Stimulated activated naive CD8-positive, alpha-beta T cell treated with anti-CD3 and anti-CD28 coated beads, Interleukin-15, Interleukin-2, amounts not matched to agents 100 ng/mL and 50 ng/mL, for 24 hours (primary cell): ENCODE measurements at regions not wholly inside any gene's neighbourhood (a gene's known extent, or its start where the extent isn't known, plus 50 kb on each side); places are given as distances from the start of the nearest gene placed in this dataset.

Experiments
- H3K27ac Mint-ChIP-seq: one replicate; pipeline ENCODE4 v1.8.0; 2021; ENCODE audit warnings: mild to moderate bottlenecking, mixed read lengths
- H3K27me3 Mint-ChIP-seq: one replicate; pipeline ENCODE4 v1.8.0; 2021; ENCODE audit warnings: mixed read lengths
- H3K36me3 Mint-ChIP-seq: one replicate; pipeline ENCODE4 v1.8.0; 2021; ENCODE audit warnings: low read depth, mixed read lengths
- H3K4me1 Mint-ChIP-seq: one replicate; pipeline ENCODE4 v1.8.0; 2021; ENCODE audit warnings: low read depth, mixed read lengths
- H3K4me3 Mint-ChIP-seq: one replicate; pipeline ENCODE4 v1.8.0; 2021; ENCODE audit warnings: mild to moderate bottlenecking, mixed read lengths
- H3K9me3 Mint-ChIP-seq: one replicate; pipeline ENCODE4 v1.8.0; 2021; ENCODE audit warnings: mixed read lengths

GRCh38 chrX:4936315-4936714 is 1222.9 kb upstream of the PRKX start:
- H3K4me3 Mint-ChIP-seq: no peak overlapping the region
- H3K4me1 Mint-ChIP-seq: peaks cover 4% of the 10 kb centered on the region
- H3K27ac Mint-ChIP-seq: no peak overlapping the region
- no peaks in the 10 kb centered on the region for H3K27me3 Mint-ChIP-seq
- no peaks in the 10 kb centered on the region for H3K9me3 Mint-ChIP-seq
- H3K36me3 Mint-ChIP-seq: no peaks in the 10 kb centered on the region

DNA sequence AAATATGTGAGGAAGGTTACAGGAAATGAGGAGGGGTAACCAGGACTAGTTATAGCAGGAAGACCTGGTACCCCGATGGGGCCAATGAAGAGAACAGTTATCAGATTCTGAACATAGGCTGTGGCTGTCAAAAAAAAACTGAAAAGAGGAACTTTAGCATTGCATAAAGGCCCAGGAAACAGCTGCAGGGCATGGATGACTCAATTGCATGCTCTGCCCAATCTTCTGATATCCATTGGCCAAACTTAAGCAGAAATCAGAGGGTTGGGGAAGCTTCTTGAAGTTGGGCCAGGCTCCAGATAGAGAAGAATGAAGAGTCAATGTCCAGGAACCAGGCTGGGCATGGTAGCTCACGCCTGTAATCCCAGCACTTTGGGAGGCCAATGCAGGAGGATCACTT is 1222.4 kb upstream of the PRKX start:
- H3K27me3 Mint-ChIP-seq: no peaks in the 10 kb centered on the region
- peaks cover 4% of the 10 kb centered on the region for H3K4me1 Mint-ChIP-seq
- H3K9me3 Mint-ChIP-seq: no peaks in the 10 kb centered on the region
- peak overlapping the region; percentile 30 for H3K27ac Mint-ChIP-seq
- H3K36me3 Mint-ChIP-seq: no peaks in the 10 kb centered on the region
- H3K4me3 Mint-ChIP-seq: peak overlapping the region; percentile 36

GRCh38 chrX:4935401-4935800 is 1222.0 kb upstream of the PRKX start:
- Mint-ChIP-seq H3K4me3 (peak overlapping the region; percentile 36), H3K27me3 (no peaks in the 10 kb centered on the region), H3K36me3 (no peaks in the 10 kb centered on the region), H3K27ac (peak overlapping the region; percentile 30), H3K4me1 (peaks cover 4% of the 10 kb centered on the region), H3K9me3 (no peaks in the 10 kb centered on the region)

DNA sequence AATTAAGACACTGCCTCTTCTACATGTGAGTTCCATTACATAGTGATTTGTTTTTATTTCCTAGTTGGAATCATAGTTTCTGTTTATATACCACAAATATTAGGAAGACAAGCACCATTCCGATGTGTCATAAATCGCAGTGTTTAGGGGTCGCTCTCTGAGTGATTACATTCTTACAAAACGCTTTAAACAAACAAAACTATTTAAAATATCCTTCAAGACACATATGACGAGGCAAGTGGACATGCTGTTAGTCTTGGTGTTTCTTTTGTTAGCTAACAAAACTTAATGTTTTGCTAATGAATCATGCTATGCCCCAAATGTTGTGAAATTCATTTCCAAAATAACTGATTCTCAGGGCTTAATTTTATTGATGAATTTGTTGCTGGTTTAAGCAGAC is 1219.3 kb upstream of the PRKX start:
- Mint-ChIP-seq H3K27me3 (no peaks in the 10 kb centered on the region), H3K4me1 (peaks cover 4% of the 10 kb centered on the region), H3K4me3 (no peak overlapping the region)

DNA sequence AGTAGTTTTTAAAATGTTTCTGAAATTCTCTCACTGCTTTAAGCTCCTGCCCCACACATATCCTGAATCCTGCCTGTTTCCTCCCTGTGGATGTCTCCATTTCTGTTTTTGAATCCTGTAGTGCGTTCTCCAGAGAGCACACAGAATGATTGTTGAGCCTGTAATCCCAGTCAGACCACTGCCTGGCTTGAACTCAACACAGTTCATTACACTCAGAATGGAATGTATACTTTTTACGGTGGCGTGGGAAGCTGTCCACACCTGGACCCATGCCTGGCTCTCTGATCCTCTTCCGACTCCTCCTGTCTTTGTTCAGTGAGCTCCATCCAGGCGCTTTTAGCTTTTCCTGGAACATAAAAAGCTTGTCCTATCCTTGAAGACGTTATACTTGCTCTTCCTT is 1217.0 kb upstream of the PRKX start:
- Mint-ChIP-seq H3K27ac (no peak overlapping the region), H3K4me3 (no peak overlapping the region)

More for the DNA sequence above, 1219.3 kb upstream of the PRKX start:
- H3K36me3 Mint-ChIP-seq: no peaks in the 10 kb centered on the region
- no peaks in the 10 kb centered on the region for H3K9me3 Mint-ChIP-seq
- no peak overlapping the region for H3K27ac Mint-ChIP-seq

GRCh38 chrX:4925911-4926310 is 1212.5 kb upstream of the PRKX start:
- Mint-ChIP-seq H3K27me3 (no peaks in the 10 kb centered on the region), H3K4me1 (no peaks in the 10 kb centered on the region), H3K9me3 (peaks cover under 1% of the 10 kb centered on the region), H3K27ac (no peak overlapping the region), H3K36me3 (no peaks in the 10 kb centered on the region), H3K4me3 (no peak overlapping the region)

More for the DNA sequence above, 1217.0 kb upstream of the PRKX start:
- Mint-ChIP-seq H3K4me1 (peaks cover under 1% of the 10 kb centered on the region), H3K9me3 (no peaks in the 10 kb centered on the region), H3K27me3 (no peaks in the 10 kb centered on the region), H3K36me3 (no peaks in the 10 kb centered on the region)

DNA sequence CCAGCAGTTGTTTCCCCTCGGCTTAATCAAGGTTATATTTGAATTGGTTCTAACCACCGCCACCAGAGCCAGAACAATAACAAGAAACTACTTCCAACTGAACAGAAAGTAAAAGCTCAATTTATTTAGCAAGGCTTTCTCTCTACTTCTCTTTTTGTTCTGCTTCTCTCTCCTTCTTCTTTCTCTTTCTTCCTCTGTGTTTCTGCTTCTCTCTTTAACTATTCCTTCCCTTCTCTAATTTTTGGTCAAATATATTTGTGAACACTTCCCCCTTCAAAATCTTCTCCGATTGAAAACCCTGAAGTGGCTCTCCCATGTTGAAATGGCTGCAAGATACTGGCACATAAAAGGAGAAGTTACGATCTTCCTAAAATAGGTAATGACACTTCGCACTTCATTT is 1195.9 kb upstream of the PRKX start:
- Mint-ChIP-seq H3K4me1 (no peaks in the 10 kb centered on the region), H3K36me3 (no peaks in the 10 kb centered on the region), H3K27me3 (no peaks in the 10 kb centered on the region), H3K4me3 (no peak overlapping the region), H3K27ac (peak overlapping the region; percentile 45), H3K9me3 (no peaks in the 10 kb centered on the region)

DNA sequence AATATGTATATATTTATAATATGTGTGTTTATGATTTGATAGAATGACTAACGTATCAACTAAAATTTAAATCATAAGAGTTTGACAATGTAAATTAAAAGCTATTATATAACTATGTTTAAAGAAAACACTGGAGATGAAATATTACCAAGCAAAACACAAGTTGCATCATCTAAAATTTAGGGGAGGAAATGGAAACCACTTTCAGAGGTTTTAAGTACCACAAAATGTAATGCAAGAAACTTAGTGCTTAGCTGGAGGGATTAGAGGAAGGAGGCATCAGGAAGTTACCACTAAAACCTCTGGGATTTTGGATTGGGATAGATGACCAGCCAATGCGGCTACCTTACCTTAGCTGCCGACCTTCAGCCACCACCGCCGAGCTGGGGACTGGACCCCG is 1192.1 kb upstream of the PRKX start:
- no peak overlapping the region for H3K4me3 Mint-ChIP-seq
- H3K4me1 Mint-ChIP-seq: no peaks in the 10 kb centered on the region
- H3K27ac Mint-ChIP-seq: no peak overlapping the region
- H3K27me3 Mint-ChIP-seq: no peaks in the 10 kb centered on the region
- H3K36me3 Mint-ChIP-seq: no peaks in the 10 kb centered on the region
- no peaks in the 10 kb centered on the region for H3K9me3 Mint-ChIP-seq

GRCh38 chrX:4881277-4881676 is 1167.8 kb upstream of the PRKX start:
- Mint-ChIP-seq H3K27ac (no peak overlapping the region), H3K36me3 (no peaks in the 10 kb centered on the region), H3K27me3 (no peaks in the 10 kb centered on the region), H3K9me3 (no peaks in the 10 kb centered on the region), H3K4me3 (no peak overlapping the region), H3K4me1 (no peaks in the 10 kb centered on the region)

GRCh38 chrX:4878640-4879039 is 1165.2 kb upstream of the PRKX start:
- Mint-ChIP-seq H3K4me1 (no peaks in the 10 kb centered on the region), H3K36me3 (no peaks in the 10 kb centered on the region), H3K27me3 (no peaks in the 10 kb centered on the region), H3K27ac (no peak overlapping the region), H3K9me3 (no peaks in the 10 kb centered on the region), H3K4me3 (no peak overlapping the region)

GRCh38 chrX:4876268-4876667 is 1162.8 kb upstream of the PRKX start:
- Mint-ChIP-seq H3K9me3 (no peaks in the 10 kb centered on the region), H3K36me3 (no peaks in the 10 kb centered on the region), H3K4me1 (no peaks in the 10 kb centered on the region), H3K27ac (no peak overlapping the region), H3K4me3 (no peak overlapping the region), H3K27me3 (no peaks in the 10 kb centered on the region)

GRCh38 chrX:4851534-4851933 is 1138.1 kb upstream of the PRKX start:
- no peaks in the 10 kb centered on the region for H3K36me3 Mint-ChIP-seq
- H3K4me1 Mint-ChIP-seq: no peaks in the 10 kb centered on the region
- H3K27me3 Mint-ChIP-seq: no peaks in the 10 kb centered on the region
- no peak overlapping the region for H3K4me3 Mint-ChIP-seq
- no peaks in the 10 kb centered on the region for H3K9me3 Mint-ChIP-seq
- no peak overlapping the region for H3K27ac Mint-ChIP-seq

- H3K4me3 Mint-ChIP-seq: no peak overlapping the region
- no peak overlapping the region for H3K27ac Mint-ChIP-seq
- H3K27me3 Mint-ChIP-seq: no peaks in the 10 kb centered on the region
Observed at GRCh38 chrX:4850312-4850711, 1136.9 kb upstream of the PRKX start.

DNA sequence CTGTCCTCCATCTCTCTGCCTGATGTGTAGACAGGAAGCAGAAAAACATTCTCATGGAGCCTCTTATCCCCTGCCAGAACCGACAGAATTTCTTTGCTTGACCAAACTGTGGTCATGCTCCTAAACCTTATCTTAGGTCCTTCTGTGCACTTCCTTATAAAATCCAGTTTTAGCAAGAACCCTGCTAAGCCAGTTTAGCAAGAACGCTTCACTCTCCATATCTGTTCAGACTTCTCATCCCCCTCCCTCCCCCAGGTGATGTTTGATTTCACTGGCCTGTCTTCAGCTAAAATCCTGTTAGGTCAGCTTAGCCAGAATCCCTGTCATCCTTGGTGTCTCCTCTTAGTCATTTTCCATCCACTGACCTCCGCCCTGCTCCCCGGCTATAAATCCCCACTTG is 1130.9 kb upstream of the PRKX start:
- H3K27ac Mint-ChIP-seq: no peak overlapping the region
- H3K27me3 Mint-ChIP-seq: no peaks in the 10 kb centered on the region
- no peak overlapping the region for H3K4me3 Mint-ChIP-seq
- H3K36me3 Mint-ChIP-seq: no peaks in the 10 kb centered on the region
- no peaks in the 10 kb centered on the region for H3K4me1 Mint-ChIP-seq
- H3K9me3 Mint-ChIP-seq: peaks cover 7% of the 10 kb centered on the region

More at GRCh38 chrX:4850312-4850711, 1136.9 kb upstream of the PRKX start:
- no peaks in the 10 kb centered on the region for H3K9me3 Mint-ChIP-seq
- no peaks in the 10 kb centered on the region for H3K4me1 Mint-ChIP-seq
- H3K36me3 Mint-ChIP-seq: no peaks in the 10 kb centered on the region

DNA sequence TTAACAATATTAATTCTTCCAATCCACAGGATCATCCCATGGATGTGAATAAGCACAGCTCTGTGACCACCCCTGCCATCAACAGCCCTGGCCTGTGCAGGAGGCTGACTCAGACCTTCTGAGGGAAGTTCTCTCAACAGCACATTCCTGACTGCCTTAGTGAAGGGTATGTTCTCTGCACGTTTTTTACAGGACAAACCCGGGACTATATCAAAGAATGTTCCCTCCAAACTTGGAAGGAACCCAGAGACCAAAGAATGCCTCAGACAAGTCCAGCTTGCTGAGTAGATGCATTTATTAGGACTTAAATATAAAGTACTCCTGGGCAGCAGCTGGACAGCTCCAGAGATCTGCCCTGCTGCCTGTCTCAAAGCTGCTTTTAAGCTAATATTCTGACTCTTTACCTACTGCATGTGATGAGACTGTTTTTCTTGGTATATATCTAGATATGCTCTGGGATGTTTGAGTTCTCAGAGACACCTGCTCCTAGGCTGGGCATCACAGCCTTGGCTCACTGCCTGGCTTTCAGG is 1127.8 kb upstream of the PRKX start:
- Mint-ChIP-seq H3K27ac (no peak overlapping the region), H3K4me1 (no peaks in the 10 kb centered on the region), H3K9me3 (peaks cover 7% of the 10 kb centered on the region), H3K4me3 (no peak overlapping the region), H3K36me3 (no peaks in the 10 kb centered on the region), H3K27me3 (no peaks in the 10 kb centered on the region)

- Mint-ChIP-seq H3K27me3 (no peaks in the 10 kb centered on the region), H3K36me3 (no peaks in the 10 kb centered on the region), H3K4me3 (no peak overlapping the region), H3K27ac (no peak overlapping the region), H3K9me3 (no peaks in the 10 kb centered on the region), H3K4me1 (no peaks in the 10 kb centered on the region)
Observed at GRCh38 chrX:4831574-4831973, 1118.1 kb upstream of the PRKX start.
